ENCODE measurements at regions not wholly inside any gene's neighbourhood (a gene's known extent, or its start where the extent isn't known, plus 50 kb on each side); places are given as distances from the start of the nearest gene placed in this dataset.
A peak's percentile ranks its signal among the peaks of the same experiment; 100 is the strongest.

GRCh38 chr7:142442396-142442795, 184.5 kb upstream of the PRSS58 start:
- DNase-seq (ENCODE audit: extremely low spot score in 2 of 2), result peak in 1 of 2 donors; percentile 11
- no peak overlapping the region for H3K27ac ChIP-seq
- no peak overlapping the region for H3K4me3 ChIP-seq
- TF ChIP-seq CTCF (IDR thresholded peaks at IDR 0.05) (no peak), POLR2A (IDR thresholded peaks at IDR 0.05) (no peak), POLR2AphosphoS5 (IDR thresholded peaks at IDR 0.05; ENCODE audit: insufficient read depth in 1 of 2, low read depth in 1 of 2) (no peak)
- H3K9me3 ChIP-seq, result no peaks in the 10 kb centered on the region
- no peaks in the 10 kb centered on the region for H3K36me3 ChIP-seq
- no peaks in the 10 kb centered on the region for H3K4me1 ChIP-seq
- H3K27me3 ChIP-seq, result no peaks in the 10 kb centered on the region
- intact Hi-C loops (cut with DNase I), result no loop called here

DNA sequence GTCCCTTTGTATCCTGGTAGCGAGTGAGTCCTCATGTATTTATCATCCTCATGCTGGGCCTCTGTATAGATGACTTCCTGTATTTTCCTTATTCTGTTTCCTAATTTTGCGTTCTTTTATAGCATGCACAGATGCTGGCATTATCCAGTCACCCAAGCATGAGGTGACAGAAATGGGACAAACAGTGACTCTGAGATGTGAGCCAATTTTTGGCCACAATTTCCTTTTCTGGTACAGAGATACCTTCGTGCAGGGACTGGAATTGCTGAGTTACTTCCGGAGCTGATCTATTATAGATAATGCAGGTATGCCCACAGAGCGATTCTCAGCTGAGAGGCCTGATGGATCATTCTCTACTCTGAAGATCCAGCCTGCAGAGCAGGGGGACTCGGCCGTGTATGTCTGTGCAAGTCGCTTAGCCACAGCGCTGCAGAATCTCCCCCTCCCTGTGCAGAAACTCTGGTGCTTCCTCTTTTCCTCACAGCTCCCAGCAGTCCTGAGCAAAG, 183.1 kb upstream of the PRSS58 start:
- no peak overlapping the region for H3K27ac ChIP-seq
- peak in 1 of 2 donors; percentile 65 for DNase-seq (ENCODE audit: extremely low spot score in 2 of 2)
- H3K27me3 ChIP-seq, result no peaks in the 10 kb centered on the region
- H3K4me1 ChIP-seq, result no peaks in the 10 kb centered on the region
- no peak for TF ChIP-seq CTCF (IDR thresholded peaks at IDR 0.05)
- no peak for TF ChIP-seq POLR2AphosphoS5 (IDR thresholded peaks at IDR 0.05; ENCODE audit: insufficient read depth in 1 of 2, low read depth in 1 of 2)
- TF ChIP-seq POLR2A (IDR thresholded peaks at IDR 0.05), result no peak
- no peak overlapping the region for H3K4me3 ChIP-seq
- no peaks in the 10 kb centered on the region for H3K9me3 ChIP-seq
- no peaks in the 10 kb centered on the region for H3K36me3 ChIP-seq
- intact Hi-C loops (cut with DNase I), result no loop called here

DNA sequence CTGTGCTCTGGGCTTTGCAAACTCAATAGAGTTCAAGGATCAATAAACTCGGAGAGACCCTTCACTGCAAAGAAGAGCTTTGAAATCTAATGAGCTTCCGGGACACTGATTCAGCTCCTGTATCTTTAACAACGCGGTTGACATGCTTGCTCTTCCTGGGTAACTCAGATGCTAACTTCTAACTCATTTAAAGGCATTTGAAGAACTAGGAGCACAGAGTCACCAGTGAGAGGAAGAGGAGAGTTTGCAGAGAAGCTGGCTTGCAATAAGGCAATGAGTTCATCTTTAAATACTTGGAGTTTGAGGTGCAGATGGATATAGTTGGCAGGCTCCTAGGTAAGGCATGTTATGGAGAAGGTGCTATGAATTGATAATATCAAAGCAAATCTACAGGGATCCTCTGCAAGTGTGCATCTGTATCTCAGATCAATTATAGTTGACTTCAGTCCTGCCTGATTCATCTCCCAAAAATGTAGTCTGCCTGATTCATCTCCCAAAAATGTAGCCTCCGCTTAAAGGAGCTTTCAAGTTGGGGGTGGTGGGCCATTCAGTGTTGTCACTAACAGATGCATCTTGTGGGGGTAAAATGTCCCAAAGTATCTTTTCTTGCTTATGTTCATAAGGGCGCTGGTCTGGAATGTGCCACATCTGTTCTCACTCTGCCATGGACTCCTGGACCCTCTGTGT, 182.5 kb upstream of the PRSS58 start:
- TF ChIP-seq POLR2AphosphoS5 (IDR thresholded peaks at IDR 0.05; ENCODE audit: insufficient read depth in 1 of 2, low read depth in 1 of 2) (no peak), POLR2A (IDR thresholded peaks at IDR 0.05) (no peak), CTCF (IDR thresholded peaks at IDR 0.05) (no peak)
- H3K27me3 ChIP-seq, result no peaks in the 10 kb centered on the region

DNA sequence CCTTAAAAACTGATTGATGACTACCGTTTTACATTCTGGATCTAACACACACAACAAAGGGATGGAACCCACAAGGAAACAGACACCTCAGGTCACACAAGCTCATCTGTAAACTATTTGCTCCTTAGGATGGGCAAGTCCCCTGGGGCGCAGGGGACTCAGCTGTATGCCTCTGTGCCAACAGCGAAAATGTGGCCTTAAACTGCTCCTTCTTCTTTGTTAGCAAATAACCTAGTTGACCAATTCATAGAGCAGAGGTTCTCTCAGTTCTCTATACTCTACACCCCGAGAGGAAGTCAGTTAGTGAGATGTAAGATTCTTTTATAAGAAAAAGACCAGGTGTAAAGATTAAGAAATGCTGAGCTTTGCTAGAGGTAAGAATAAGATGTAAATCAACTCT, 181.9 kb upstream of the PRSS58 start:
- intact Hi-C loops (cut with DNase I), result no loop called here
- no peak for TF ChIP-seq POLR2A (IDR thresholded peaks at IDR 0.05)
- TF ChIP-seq POLR2AphosphoS5 (IDR thresholded peaks at IDR 0.05; ENCODE audit: insufficient read depth in 1 of 2, low read depth in 1 of 2), result no peak
- TF ChIP-seq CTCF (IDR thresholded peaks at IDR 0.05), result no peak
- H3K36me3 ChIP-seq, result no peaks in the 10 kb centered on the region
- no peaks in the 10 kb centered on the region for H3K9me3 ChIP-seq
- H3K27ac ChIP-seq, result no peak overlapping the region
- no peaks in the 10 kb centered on the region for H3K27me3 ChIP-seq
- no peak for DNase-seq (ENCODE audit: extremely low spot score in 2 of 2)
- H3K4me1 ChIP-seq, result no peaks in the 10 kb centered on the region
- H3K4me3 ChIP-seq, result no peak overlapping the region

More for the DNA sequence above, 182.5 kb upstream of the PRSS58 start:
- Histone ChIP-seq H3K9me3 (no peaks in the 10 kb centered on the region), H3K4me3 (no peak overlapping the region), H3K4me1 (no peaks in the 10 kb centered on the region), H3K36me3 (no peaks in the 10 kb centered on the region), H3K27ac (no peak overlapping the region)
- intact Hi-C loops (cut with DNase I), result no loop called here
- no peak for DNase-seq (ENCODE audit: extremely low spot score in 2 of 2)

DNA sequence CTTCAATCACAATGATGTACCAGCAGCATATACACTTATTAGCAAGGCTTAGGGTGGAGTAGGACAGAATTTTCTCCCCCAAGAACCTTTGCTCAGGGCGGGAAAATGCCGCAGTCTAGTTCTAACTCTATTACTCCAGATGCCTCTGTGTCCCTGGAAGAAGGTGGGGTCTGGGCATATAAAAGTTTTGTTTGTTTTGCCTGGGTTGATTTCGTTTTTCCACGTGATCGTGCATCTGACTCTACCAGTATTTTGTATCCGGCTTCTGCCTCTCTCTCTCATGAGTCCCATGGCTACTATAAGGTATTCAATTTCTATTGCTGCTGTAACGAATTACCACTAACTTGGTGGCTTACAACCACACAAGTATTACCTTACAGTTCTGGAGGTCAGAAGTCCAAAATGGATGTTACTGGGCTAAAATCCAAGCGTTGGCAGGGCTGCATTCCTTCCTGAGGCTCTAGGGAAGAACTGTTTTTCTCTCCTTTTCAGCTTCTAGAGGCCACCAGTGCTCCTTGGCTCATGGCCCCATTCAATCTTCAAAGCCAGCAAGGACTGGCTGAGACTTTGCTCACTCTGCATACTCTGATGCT, 181.2 kb upstream of the PRSS58 start:
- H3K9me3 ChIP-seq, result no peaks in the 10 kb centered on the region
- intact Hi-C loops (cut with DNase I), result no loop called here
- no peaks in the 10 kb centered on the region for H3K27me3 ChIP-seq
- no peaks in the 10 kb centered on the region for H3K36me3 ChIP-seq
- H3K4me3 ChIP-seq, result no peak overlapping the region
- TF ChIP-seq CTCF (IDR thresholded peaks at IDR 0.05) (no peak), POLR2AphosphoS5 (IDR thresholded peaks at IDR 0.05; ENCODE audit: insufficient read depth in 1 of 2, low read depth in 1 of 2) (no peak)
- DNase-seq (ENCODE audit: extremely low spot score in 2 of 2), result no peak
- H3K4me1 ChIP-seq, result no peaks in the 10 kb centered on the region
- no peak overlapping the region for H3K27ac ChIP-seq

Measured in vagina (tissue), 2 donors.